Testis (tissue), 2 donors: ENCODE measurements at regions not wholly inside any gene's neighbourhood (a gene's known extent, or its start where the extent isn't known, plus 50 kb on each side); places are given as distances from the start of the nearest gene placed in this dataset.

Source experiments
- POLR2A ChIP-seq: fragments of 450-650 bp; IDR thresholded peaks from one replicate; pipeline ENCODE4 v1.6.1; 2017; ENCODE audit warnings: antibody characterized with exemption, mild to moderate bottlenecking, moderate library complexity
- TF ChIP-seq, protein P1 (sequence below), 3 experiments: fragments of 450-650 bp in 2 of 3; fragments of 200-600 bp in 1 of 3; sonication (generic) in 1 of 3; IDR thresholded peaks; one replicate each; pipeline ENCODE4 v1.5.1; 2016 to 2019; ENCODE audit warnings: antibody characterized with exemption in 3 of 3, mild to moderate bottlenecking in 2 of 3, moderate library complexity in 1 of 3

DNA sequence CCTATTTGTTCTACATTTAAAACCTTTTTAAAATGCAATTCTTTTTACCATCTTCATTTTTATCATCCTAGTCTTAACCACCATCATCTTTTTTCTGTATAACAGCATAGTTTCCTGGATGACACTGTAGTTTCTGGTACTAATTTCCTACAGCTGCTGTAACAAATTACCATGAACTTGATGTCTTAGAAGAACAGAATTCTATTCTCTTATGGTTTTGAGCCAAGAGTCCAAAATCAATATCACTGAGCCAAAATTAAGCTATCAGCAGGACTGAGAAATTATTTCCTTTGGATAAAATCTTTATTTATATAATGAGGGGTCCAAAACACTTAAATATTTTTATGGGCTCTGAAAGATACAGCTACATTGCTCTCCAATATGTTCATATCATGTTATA, 539.3 kb downstream of the METTL4 start:
- TF ChIP-seq, protein P1, sequence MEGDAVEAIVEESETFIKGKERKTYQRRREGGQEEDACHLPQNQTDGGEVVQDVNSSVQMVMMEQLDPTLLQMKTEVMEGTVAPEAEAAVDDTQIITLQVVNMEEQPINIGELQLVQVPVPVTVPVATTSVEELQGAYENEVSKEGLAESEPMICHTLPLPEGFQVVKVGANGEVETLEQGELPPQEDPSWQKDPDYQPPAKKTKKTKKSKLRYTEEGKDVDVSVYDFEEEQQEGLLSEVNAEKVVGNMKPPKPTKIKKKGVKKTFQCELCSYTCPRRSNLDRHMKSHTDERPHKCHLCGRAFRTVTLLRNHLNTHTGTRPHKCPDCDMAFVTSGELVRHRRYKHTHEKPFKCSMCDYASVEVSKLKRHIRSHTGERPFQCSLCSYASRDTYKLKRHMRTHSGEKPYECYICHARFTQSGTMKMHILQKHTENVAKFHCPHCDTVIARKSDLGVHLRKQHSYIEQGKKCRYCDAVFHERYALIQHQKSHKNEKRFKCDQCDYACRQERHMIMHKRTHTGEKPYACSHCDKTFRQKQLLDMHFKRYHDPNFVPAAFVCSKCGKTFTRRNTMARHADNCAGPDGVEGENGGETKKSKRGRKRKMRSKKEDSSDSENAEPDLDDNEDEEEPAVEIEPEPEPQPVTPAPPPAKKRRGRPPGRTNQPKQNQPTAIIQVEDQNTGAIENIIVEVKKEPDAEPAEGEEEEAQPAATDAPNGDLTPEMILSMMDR (IDR thresholded peaks at IDR 0.05): no peak
- no peak for TF ChIP-seq POLR2A
